Natural killer cell (primary cell): ENCODE measurements at regions not wholly inside any gene's neighbourhood (a gene's known extent, or its start where the extent isn't known, plus 50 kb on each side); places are given as distances from the start of the nearest gene placed in this dataset.

Experiments used
- ATAC-seq, 3 donors: fragments of 150-1000 bp in 2 of 3; fragments of 200-7000 bp in 1 of 3; cut with Tn5 transposase; 1 replicate in 1 of 3; 2 replicates in 2 of 3; pipeline ENCODE4 v1.10.0; 2021; ENCODE audit warnings: mild to moderate bottlenecking in 2 of 3, moderate library complexity in 2 of 3
- DNase-seq, 2 donors: peaks; one replicate each; pipeline versions ENCODE4 v3.0.0 to v3.0.0-alpha.2; 2013 to 2021; ENCODE audit warnings: mixed read lengths in 1 of 2
- H3K27ac ChIP-seq: one replicate; pipeline ENCODE4 v1.5.1; 2013; ENCODE audit warnings: mild to moderate bottlenecking, low read length
- H3K27me3 ChIP-seq: one replicate; pipeline ENCODE4 v1.6.1; 2013; ENCODE audit warnings: low read length; ENCODE audit not compliant: control insufficient read depth, insufficient read depth
- H3K36me3 ChIP-seq: one replicate; pipeline ENCODE4 v1.6.1; 2013; ENCODE audit warnings: low read length; ENCODE audit not compliant: control insufficient read depth, insufficient read depth
- H3K4me1 ChIP-seq: one replicate; pipeline ENCODE4 v1.6.1; 2013; ENCODE audit warnings: low read length; ENCODE audit not compliant: control insufficient read depth, insufficient read depth
- H3K4me3 ChIP-seq: one replicate; pipeline ENCODE4 v1.5.1; 2013; ENCODE audit warnings: low read length
- H3K9me3 ChIP-seq: one replicate; pipeline ENCODE4 v1.6.1; 2013; ENCODE audit warnings: low read length; ENCODE audit not compliant: control insufficient read depth, insufficient read depth
- H3K27ac Mint-ChIP-seq, 2 donors: one replicate each; pipeline ENCODE4 v1.8.0; 2022; ENCODE audit warnings: mild to moderate bottlenecking in 2 of 2, mixed read lengths in 2 of 2, moderate library complexity in 1 of 2
- H3K27me3 Mint-ChIP-seq, 2 donors: one replicate each; pipeline ENCODE4 v1.8.0; 2022; ENCODE audit warnings: low read depth in 2 of 2, mixed read lengths in 2 of 2
- H3K36me3 Mint-ChIP-seq: one replicate; pipeline ENCODE4 v1.8.0; 2022; ENCODE audit warnings: mixed read lengths
- H3K4me1 Mint-ChIP-seq, 2 donors: one replicate each; pipeline ENCODE4 v1.8.0; 2022; ENCODE audit warnings: mixed read lengths in 2 of 2
- H3K4me3 Mint-ChIP-seq: one replicate; pipeline ENCODE4 v1.8.0; 2022; ENCODE audit warnings: mild to moderate bottlenecking, moderate library complexity, mixed read lengths
- H3K9me3 Mint-ChIP-seq, 2 donors: one replicate each; pipeline ENCODE4 v1.8.0; 2022; ENCODE audit warnings: mixed read lengths in 2 of 2
- WGBS: methylation state at CpG from one replicate; pipeline ENCODE4 v1.1.7; 2013; ENCODE audit warnings: missing lambda C conversion rate; ENCODE audit not compliant: insufficient coverage; 5-methylcytosine and 5-hydroxymethylcytosine counted together
- intact Hi-C: fragments of 100-400 bp; cut with micrococcal nuclease; formaldehyde crosslinking; loops from one replicate; pipeline ENCODE4 v1.14.2; 2022
- TF ChIP-seq, protein P1 (sequence below): fragments of 200-600 bp; IDR thresholded peaks from one replicate; pipeline ENCODE4 v1.8.0; 2022; ENCODE audit warnings: antibody characterized with exemption

DNA sequence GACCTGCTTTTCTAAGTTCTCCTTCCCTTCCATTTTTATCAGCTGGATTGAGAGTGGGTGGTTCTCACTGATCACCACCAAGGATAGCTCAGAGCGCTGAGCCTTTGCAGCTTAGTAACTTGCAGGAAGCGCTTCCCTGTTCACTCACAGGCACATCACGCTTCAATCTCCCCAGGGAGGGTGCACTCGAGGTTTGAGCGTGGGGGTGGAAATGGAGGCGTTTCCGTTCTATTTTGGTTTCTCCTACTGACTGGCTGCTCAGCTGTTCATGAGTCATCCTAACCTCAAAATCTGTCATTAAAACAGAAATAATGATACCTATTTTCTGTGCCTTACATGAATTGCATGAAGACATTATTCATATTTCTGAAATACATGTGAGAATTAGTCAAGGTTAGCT, 292.1 kb downstream of the SPRY2 start:
- Histone ChIP-seq H3K27ac (no peak overlapping the region), H3K36me3 (no peaks in the 10 kb centered on the region), H3K27me3 (no peaks in the 10 kb centered on the region), H3K9me3 (no peaks in the 10 kb centered on the region), H3K4me1 (peaks cover 6% of the 10 kb centered on the region), H3K4me3 (no peak overlapping the region)
- H3K36me3 Mint-ChIP-seq = no peaks in the 10 kb centered on the region
- intact Hi-C loops = no loop called here
- WGBS = no CpG with 5 or more reads among the region's 7 CpGs
- DNase-seq (peak; percentile 40 to 49), ATAC-seq (peak; percentile 83 to 96 (median 95))
- no peaks in the 10 kb centered on the region for H3K27me3 Mint-ChIP-seq
- H3K9me3 Mint-ChIP-seq = no peaks in the 10 kb centered on the region
- peak overlapping the region; percentile 73 for H3K4me3 Mint-ChIP-seq
- TF ChIP-seq, protein P1, sequence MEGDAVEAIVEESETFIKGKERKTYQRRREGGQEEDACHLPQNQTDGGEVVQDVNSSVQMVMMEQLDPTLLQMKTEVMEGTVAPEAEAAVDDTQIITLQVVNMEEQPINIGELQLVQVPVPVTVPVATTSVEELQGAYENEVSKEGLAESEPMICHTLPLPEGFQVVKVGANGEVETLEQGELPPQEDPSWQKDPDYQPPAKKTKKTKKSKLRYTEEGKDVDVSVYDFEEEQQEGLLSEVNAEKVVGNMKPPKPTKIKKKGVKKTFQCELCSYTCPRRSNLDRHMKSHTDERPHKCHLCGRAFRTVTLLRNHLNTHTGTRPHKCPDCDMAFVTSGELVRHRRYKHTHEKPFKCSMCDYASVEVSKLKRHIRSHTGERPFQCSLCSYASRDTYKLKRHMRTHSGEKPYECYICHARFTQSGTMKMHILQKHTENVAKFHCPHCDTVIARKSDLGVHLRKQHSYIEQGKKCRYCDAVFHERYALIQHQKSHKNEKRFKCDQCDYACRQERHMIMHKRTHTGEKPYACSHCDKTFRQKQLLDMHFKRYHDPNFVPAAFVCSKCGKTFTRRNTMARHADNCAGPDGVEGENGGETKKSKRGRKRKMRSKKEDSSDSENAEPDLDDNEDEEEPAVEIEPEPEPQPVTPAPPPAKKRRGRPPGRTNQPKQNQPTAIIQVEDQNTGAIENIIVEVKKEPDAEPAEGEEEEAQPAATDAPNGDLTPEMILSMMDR = no peak
- H3K4me1 Mint-ChIP-seq = peaks cover 18 to 21% of the 10 kb centered on the region in 2 donors
- H3K27ac Mint-ChIP-seq = peak overlapping the region; percentile 67 to 75

DNA sequence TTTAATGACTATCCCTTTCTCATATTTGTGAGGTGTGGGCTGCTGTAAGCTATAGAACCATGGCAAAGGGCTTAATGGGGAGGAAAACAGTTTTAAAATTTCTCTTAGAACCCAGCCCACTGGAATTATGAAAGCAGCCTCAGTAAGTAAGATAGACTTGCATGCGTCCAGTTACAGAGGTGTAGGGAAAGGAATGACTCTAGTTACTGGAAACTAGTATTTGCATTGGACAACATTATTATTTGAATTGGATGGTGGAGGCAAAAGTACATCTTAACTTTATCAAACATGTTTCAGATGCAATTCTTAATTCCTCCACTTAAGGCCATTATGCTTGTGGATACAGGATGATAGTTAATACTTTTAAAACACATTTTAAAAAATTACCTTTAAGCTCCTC, 292.9 kb downstream of the SPRY2 start:
- H3K27ac ChIP-seq = no peak overlapping the region

DNA sequence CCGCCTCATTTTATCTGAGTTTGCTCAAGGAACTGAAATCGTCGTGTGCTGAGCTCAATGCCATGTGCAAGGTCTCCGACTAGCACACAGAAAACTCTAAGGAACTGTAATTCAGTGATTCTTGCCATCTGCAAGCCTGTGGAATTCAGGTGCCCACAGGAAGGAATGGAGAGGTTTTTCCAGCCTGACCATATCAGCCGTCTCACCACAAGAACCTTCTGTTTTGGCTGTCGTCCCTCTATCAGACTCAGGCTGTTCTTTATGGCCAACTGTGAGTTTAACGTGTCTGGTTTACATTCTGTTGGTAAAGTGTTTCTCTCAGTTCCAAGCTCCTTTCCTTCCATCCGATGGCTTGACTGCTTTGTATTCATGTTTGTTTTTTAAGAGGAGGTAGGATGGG, 293.5 kb downstream of the SPRY2 start:
- intact Hi-C loops = no loop called here
- Histone ChIP-seq H3K4me3 (no peak overlapping the region), H3K4me1 (peaks cover 6% of the 10 kb centered on the region), H3K36me3 (no peaks in the 10 kb centered on the region), H3K9me3 (no peaks in the 10 kb centered on the region), H3K27ac (no peak overlapping the region), H3K27me3 (no peaks in the 10 kb centered on the region)
- Mint-ChIP-seq H3K4me1 (peaks cover 18 to 21% of the 10 kb centered on the region in 2 donors), H3K9me3 (no peaks in the 10 kb centered on the region), H3K27ac (peak overlapping the region; percentile 10 to 24), H3K27me3 (no peaks in the 10 kb centered on the region), H3K4me3 (no peak overlapping the region), H3K36me3 (no peaks in the 10 kb centered on the region)
- DNase-seq (no peak), ATAC-seq (no peak)
- TF ChIP-seq, protein P1 = no peak
- WGBS = 65% methylated on average over 7 of the region's 8 CpGs

More for the DNA sequence above, 292.9 kb downstream of the SPRY2 start:
- ATAC-seq = no peak
- Histone ChIP-seq H3K4me3 (no peak overlapping the region), H3K36me3 (no peaks in the 10 kb centered on the region), H3K4me1 (peaks cover 6% of the 10 kb centered on the region), H3K9me3 (no peaks in the 10 kb centered on the region), H3K27me3 (no peaks in the 10 kb centered on the region)
- no peaks in the 10 kb centered on the region for H3K9me3 Mint-ChIP-seq
- H3K4me3 Mint-ChIP-seq = no peak overlapping the region
- 88% methylated on average over 1 of the region's 1 CpG for WGBS
- H3K36me3 Mint-ChIP-seq = no peaks in the 10 kb centered on the region
- TF ChIP-seq, protein P1 = no peak
- H3K27ac Mint-ChIP-seq = peak overlapping the region; percentile 10 to 24
- intact Hi-C loops = no loop called here
- DNase-seq = no peak
- no peaks in the 10 kb centered on the region for H3K27me3 Mint-ChIP-seq
- peaks cover 18 to 21% of the 10 kb centered on the region in 2 donors for H3K4me1 Mint-ChIP-seq

DNA sequence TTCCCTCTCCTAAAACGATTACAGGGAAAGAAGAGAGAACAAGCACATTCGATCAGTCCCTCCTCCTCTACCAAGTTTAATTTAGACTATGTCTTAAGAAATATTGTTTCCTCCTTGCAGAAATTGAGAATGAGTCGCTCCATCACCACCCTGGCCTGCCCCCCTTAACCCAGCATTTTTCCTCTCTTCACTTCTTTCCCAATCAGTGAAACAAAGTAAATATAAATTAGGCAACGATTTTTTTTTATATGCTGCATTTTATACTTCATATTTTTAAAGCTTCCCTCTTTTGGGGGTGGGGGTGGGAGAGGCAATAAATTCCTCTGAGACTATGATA, 300.0 kb downstream of the SPRY2 start:
- H3K4me3 Mint-ChIP-seq = no peak overlapping the region
- no peak overlapping the region for H3K27ac ChIP-seq
- no peaks in the 10 kb centered on the region for H3K36me3 Mint-ChIP-seq
- no peak for DNase-seq
- H3K4me1 ChIP-seq = no peaks in the 10 kb centered on the region
- no peaks in the 10 kb centered on the region for H3K4me1 Mint-ChIP-seq
- intact Hi-C loops = no loop called here
- H3K9me3 ChIP-seq = no peaks in the 10 kb centered on the region
- no peaks in the 10 kb centered on the region for H3K27me3 Mint-ChIP-seq
- no peak for ATAC-seq
- H3K36me3 ChIP-seq = no peaks in the 10 kb centered on the region
- peaks cover 0 to 2% of the 10 kb centered on the region in 2 donors for H3K9me3 Mint-ChIP-seq
- H3K4me3 ChIP-seq = no peak overlapping the region
- 88% methylated on average over 2 of the region's 4 CpGs for WGBS
- no peaks in the 10 kb centered on the region for H3K27me3 ChIP-seq
- TF ChIP-seq, protein P1 = no peak
- H3K27ac Mint-ChIP-seq = no peak overlapping the region
